ENCODE measurements at regions not wholly inside any gene's neighbourhood (a gene's known extent, or its start where the extent isn't known, plus 50 kb on each side); places are given as distances from the start of the nearest gene placed in this dataset.

DNA sequence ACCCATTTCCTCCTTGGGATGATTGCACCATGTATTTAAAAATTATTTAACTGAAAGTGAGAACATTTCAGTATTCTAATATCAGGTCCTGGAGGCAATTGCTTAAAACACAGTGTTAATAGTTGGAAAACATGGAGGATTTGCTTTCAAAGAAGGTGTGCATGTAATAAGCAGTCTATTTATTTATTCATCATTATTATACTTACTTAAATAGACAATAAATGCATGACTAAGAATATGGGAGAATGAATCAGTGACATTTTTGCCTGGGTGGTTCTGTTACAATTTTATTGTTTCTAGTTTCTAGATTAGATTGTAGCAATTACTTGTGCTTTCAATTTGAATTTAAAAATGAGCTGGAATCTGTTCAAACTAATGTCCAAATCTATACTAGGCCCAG lies 145.5 kb downstream of the AREG start:
- no peaks in the 10 kb centered on the region for H3K27me3 Mint-ChIP-seq
- no peak overlapping the region for H3K27ac Mint-ChIP-seq
- H3K36me3 ChIP-seq (ENCODE audit: insufficient read depth, low read length) = no peaks in the 10 kb centered on the region
- H3K27me3 ChIP-seq (ENCODE audit: insufficient read depth, low read length) = no peaks in the 10 kb centered on the region
- intact Hi-C loops (cut with micrococcal nuclease) = no loop called here
- H3K9me3 Mint-ChIP-seq = peaks cover 0 to 2% (median 0%) of the 10 kb centered on the region in 8 donors
- no peak overlapping the region for H3K27ac ChIP-seq (ENCODE audit: low read depth, low read length)
- no peaks in the 10 kb centered on the region for H3K36me3 Mint-ChIP-seq
- no peak overlapping the region for H3K4me3 ChIP-seq (ENCODE audit: low read length in 2 of 2)
- no peaks in the 10 kb centered on the region for H3K4me1 Mint-ChIP-seq
- POLR2A ChIA-PET (ENCODE audit: partially characterized antibody) = no interaction called here
- H3K9me3 ChIP-seq (ENCODE audit: control insufficient read depth in 1 of 2, low read length in 2 of 2) = no peaks in the 10 kb centered on the region
- no peak overlapping the region for H3K4me3 Mint-ChIP-seq
- DNase-seq = no peak
- CTCF ChIA-PET (ENCODE audit: partially characterized antibody) = no interaction called here
- H3K4me1 ChIP-seq (ENCODE audit: insufficient read depth, low read length) = no peaks in the 10 kb centered on the region

DNA sequence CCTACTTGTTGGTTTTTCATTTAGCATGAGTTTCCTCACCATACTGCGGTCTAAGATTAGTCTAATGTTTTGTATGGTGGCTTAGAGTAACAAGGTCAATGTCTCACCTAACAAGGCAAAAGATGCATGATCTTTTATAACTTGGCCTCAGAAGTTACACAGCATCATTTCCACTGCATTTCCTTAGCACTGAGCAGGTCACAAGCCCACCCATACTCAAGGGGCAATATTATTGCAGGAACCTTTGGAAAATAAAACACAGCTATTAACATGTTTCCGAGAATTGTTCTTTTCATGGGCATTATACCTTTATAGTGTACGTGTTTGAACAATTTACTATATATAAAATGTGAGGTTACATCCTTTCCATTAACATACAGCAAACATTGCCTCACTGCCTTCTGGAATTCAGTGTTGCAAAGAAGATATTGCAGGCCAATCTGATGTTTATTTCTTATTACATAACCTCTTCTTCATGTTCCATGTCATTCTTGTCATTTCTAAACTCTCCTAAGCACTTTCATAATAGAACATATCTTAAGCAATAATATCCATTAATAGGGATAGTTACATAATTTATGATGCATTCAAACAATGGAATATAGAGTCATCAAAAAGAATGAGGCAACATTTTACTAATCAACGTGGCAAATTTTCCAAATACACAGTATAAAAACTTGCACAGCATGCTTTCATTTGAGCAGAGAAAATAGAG lies 153.8 kb downstream of the AREG start:
- intact Hi-C loops (cut with micrococcal nuclease) = no loop called here
- no peaks in the 10 kb centered on the region for H3K4me1 ChIP-seq (ENCODE audit: insufficient read depth, low read length)
- CTCF ChIA-PET (ENCODE audit: partially characterized antibody) = no interaction called here
- H3K4me3 ChIP-seq (ENCODE audit: low read length in 2 of 2) = no peak overlapping the region
- no peaks in the 10 kb centered on the region for H3K27me3 ChIP-seq (ENCODE audit: insufficient read depth, low read length)
- Mint-ChIP-seq H3K4me3 (no peak overlapping the region), H3K27me3 (peaks cover 0 to 4% of the 10 kb centered on the region in 2 donors), H3K36me3 (no peaks in the 10 kb centered on the region), H3K27ac (no peak overlapping the region), H3K9me3 (peaks cover 0 to 18% (median 5%) of the 10 kb centered on the region in 8 donors), H3K4me1 (no peaks in the 10 kb centered on the region)
- no peaks in the 10 kb centered on the region for H3K9me3 ChIP-seq (ENCODE audit: control insufficient read depth in 1 of 2, low read length in 2 of 2)
- H3K27ac ChIP-seq (ENCODE audit: low read depth, low read length) = no peak overlapping the region
- H3K36me3 ChIP-seq (ENCODE audit: insufficient read depth, low read length) = no peaks in the 10 kb centered on the region
- no peak for DNase-seq
- POLR2A ChIA-PET (ENCODE audit: partially characterized antibody) = no interaction called here

DNA sequence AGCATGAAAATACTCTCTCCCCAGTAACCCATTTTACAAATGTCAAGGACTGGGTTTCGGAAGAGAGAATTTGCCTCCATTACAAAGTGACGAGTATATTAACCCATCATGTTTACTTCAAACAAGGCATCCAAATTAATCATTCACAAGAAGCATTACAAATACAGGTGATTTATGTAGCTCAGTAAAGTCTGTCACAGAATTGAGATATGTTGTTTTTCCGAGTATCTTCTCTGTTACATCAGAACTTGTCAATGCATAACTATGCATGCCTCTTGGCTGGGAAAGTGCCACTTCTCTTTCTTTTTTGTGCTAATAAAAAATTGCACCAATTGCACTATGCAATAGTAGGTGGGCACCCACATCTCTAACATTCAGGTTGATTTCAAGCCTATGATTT lies 158.2 kb downstream of the AREG start:
- no peaks in the 10 kb centered on the region for H3K27me3 Mint-ChIP-seq
- Histone ChIP-seq H3K4me1 (ENCODE audit: insufficient read depth, low read length) (no peaks in the 10 kb centered on the region), H3K27ac (ENCODE audit: low read depth, low read length) (no peak overlapping the region), H3K4me3 (ENCODE audit: low read length in 2 of 2) (no peak overlapping the region), H3K27me3 (ENCODE audit: insufficient read depth, low read length) (no peaks in the 10 kb centered on the region), H3K36me3 (ENCODE audit: insufficient read depth, low read length) (no peaks in the 10 kb centered on the region), H3K9me3 (ENCODE audit: control insufficient read depth in 1 of 2, low read length in 2 of 2) (no peaks in the 10 kb centered on the region)
- H3K4me1 Mint-ChIP-seq = no peaks in the 10 kb centered on the region
- H3K9me3 Mint-ChIP-seq = peaks cover 0 to 3% (median under 1%) of the 10 kb centered on the region in 8 donors
- H3K27ac Mint-ChIP-seq = no peak overlapping the region
- no peak for DNase-seq
- ChIA-PET CTCF (ENCODE audit: partially characterized antibody) (interaction anchor here (0.9 kb wide), 1 partner anchor 9 kb away, joined by 3 read pairs; no protein-coding TSS in a partner anchor), POLR2A (ENCODE audit: partially characterized antibody) (no interaction called here)
- no peaks in the 10 kb centered on the region for H3K36me3 Mint-ChIP-seq
- intact Hi-C loops (cut with micrococcal nuclease) = no loop called here
- no peak overlapping the region for H3K4me3 Mint-ChIP-seq

DNA sequence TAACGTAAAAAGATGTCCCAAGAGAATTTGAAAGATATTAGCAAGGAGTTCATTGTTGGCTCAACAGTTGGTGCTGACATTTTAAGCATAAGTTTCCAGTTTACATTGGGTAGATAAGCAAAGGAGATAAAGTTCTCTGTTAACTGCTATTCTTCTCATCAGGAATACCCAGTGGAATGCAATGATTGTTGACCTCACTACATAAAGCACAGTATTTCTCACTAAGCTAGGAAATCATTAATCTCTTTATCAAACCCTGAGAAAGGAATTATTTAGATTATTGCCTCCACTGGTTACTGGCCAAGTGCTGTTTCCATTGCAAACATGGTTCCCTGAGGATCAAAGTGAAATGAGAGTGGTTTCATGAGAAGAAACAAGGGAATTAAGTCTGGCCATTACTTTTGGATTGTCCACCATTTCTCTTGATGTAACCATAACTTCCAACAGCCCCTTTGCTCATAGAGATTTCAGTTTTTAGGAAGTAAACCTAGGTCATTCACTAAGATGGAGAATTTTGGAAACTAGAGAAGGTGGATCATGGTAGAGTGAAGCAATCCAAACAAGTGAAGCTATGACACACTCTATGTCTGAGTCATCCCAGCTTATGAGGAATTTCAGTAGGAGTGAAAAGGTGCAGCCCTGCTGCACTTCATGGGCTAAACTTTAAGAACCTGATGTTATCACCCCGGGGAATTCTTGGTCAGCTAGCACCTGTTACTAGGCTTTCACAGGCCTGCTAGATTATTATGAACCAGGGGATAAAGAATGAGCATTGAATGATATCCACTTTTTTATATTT lies 163.4 kb downstream of the AREG start:
- no peaks in the 10 kb centered on the region for H3K36me3 ChIP-seq (ENCODE audit: insufficient read depth, low read length)
- Mint-ChIP-seq H3K4me1 (no peaks in the 10 kb centered on the region), H3K27me3 (no peaks in the 10 kb centered on the region), H3K27ac (no peak overlapping the region), H3K4me3 (no peak overlapping the region), H3K9me3 (peaks cover 0 to 3% (median 0%) of the 10 kb centered on the region in 8 donors), H3K36me3 (no peaks in the 10 kb centered on the region)
- no peaks in the 10 kb centered on the region for H3K9me3 ChIP-seq (ENCODE audit: control insufficient read depth in 1 of 2, low read length in 2 of 2)
- H3K27ac ChIP-seq (ENCODE audit: low read depth, low read length) = no peak overlapping the region
- POLR2A ChIA-PET (ENCODE audit: partially characterized antibody) = no interaction called here
- CTCF ChIA-PET (ENCODE audit: partially characterized antibody) = no interaction called here
- no peaks in the 10 kb centered on the region for H3K4me1 ChIP-seq (ENCODE audit: insufficient read depth, low read length)
- no peak for DNase-seq
- intact Hi-C loops (cut with micrococcal nuclease) = no loop called here
- no peaks in the 10 kb centered on the region for H3K27me3 ChIP-seq (ENCODE audit: insufficient read depth, low read length)
- no peak overlapping the region for H3K4me3 ChIP-seq (ENCODE audit: low read length in 2 of 2)

DNA sequence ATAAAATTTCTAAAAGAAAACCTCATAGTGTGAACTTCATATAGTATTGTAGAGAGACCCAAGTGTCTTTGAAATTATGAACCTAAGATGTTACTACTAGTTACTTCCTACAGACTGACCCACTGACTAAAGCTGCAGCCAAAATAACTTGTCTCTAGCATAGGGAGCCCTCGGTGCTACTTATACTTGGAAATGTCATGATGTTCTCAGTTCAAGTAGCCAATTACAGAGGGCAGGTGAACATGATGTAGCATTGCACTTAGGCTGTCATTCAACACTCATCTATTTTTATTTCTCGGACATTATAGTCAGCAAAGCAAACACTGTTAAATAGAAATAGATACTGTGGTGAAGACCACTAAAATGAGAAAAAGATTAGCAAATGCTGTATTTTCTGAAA lies 165.6 kb downstream of the AREG start:
- H3K4me3 ChIP-seq (ENCODE audit: low read length in 2 of 2) = no peak overlapping the region
- intact Hi-C loops (cut with micrococcal nuclease) = no loop called here
- Mint-ChIP-seq H3K27ac (no peak overlapping the region), H3K27me3 (no peaks in the 10 kb centered on the region), H3K36me3 (no peaks in the 10 kb centered on the region), H3K4me1 (no peaks in the 10 kb centered on the region), H3K9me3 (peaks cover 0 to 3% (median under 1%) of the 10 kb centered on the region in 8 donors), H3K4me3 (no peak overlapping the region)
- POLR2A ChIA-PET (ENCODE audit: partially characterized antibody) = no interaction called here
- no peak overlapping the region for H3K27ac ChIP-seq (ENCODE audit: low read depth, low read length)
- H3K4me1 ChIP-seq (ENCODE audit: insufficient read depth, low read length) = no peaks in the 10 kb centered on the region
- no peaks in the 10 kb centered on the region for H3K9me3 ChIP-seq (ENCODE audit: control insufficient read depth in 1 of 2, low read length in 2 of 2)
- CTCF ChIA-PET (ENCODE audit: partially characterized antibody) = no interaction called here
- no peak for DNase-seq
- H3K36me3 ChIP-seq (ENCODE audit: insufficient read depth, low read length) = no peaks in the 10 kb centered on the region
- no peaks in the 10 kb centered on the region for H3K27me3 ChIP-seq (ENCODE audit: insufficient read depth, low read length)

DNA sequence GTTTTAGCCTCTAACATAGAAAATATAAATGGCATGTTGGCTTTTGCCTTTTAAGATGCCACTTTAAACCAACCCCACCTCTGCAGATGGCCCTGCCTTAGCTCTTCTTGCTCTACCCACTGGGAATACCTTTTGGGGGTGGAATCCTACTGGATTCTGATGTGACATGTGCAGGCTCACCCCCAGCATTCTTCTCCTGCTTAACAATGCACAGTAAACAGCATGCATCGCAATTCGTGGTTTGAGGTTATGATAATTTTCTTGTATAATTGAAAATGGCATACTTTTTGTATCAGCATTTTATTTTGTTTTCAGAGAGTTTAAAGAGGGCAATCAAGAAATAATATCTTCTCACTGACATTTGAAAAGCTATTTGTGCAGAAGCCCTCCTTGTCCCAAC lies 167.9 kb downstream of the AREG start:
- Histone ChIP-seq H3K4me1 (ENCODE audit: insufficient read depth, low read length) (no peaks in the 10 kb centered on the region), H3K4me3 (ENCODE audit: low read length in 2 of 2) (no peak overlapping the region), H3K27ac (ENCODE audit: low read depth, low read length) (no peak overlapping the region), H3K9me3 (ENCODE audit: control insufficient read depth in 1 of 2, low read length in 2 of 2) (no peaks in the 10 kb centered on the region), H3K36me3 (ENCODE audit: insufficient read depth, low read length) (no peaks in the 10 kb centered on the region), H3K27me3 (ENCODE audit: insufficient read depth, low read length) (no peaks in the 10 kb centered on the region)
- H3K36me3 Mint-ChIP-seq = no peaks in the 10 kb centered on the region
- H3K4me3 Mint-ChIP-seq = no peak overlapping the region
- intact Hi-C loops (cut with micrococcal nuclease) = no loop called here
- no peaks in the 10 kb centered on the region for H3K4me1 Mint-ChIP-seq
- CTCF ChIA-PET (ENCODE audit: partially characterized antibody) = no interaction called here
- no peaks in the 10 kb centered on the region for H3K27me3 Mint-ChIP-seq
- POLR2A ChIA-PET (ENCODE audit: partially characterized antibody) = no interaction called here
- H3K27ac Mint-ChIP-seq = no peak overlapping the region
- H3K9me3 Mint-ChIP-seq = peaks cover 0 to 2% (median 0%) of the 10 kb centered on the region in 8 donors
- no peak for DNase-seq

DNA sequence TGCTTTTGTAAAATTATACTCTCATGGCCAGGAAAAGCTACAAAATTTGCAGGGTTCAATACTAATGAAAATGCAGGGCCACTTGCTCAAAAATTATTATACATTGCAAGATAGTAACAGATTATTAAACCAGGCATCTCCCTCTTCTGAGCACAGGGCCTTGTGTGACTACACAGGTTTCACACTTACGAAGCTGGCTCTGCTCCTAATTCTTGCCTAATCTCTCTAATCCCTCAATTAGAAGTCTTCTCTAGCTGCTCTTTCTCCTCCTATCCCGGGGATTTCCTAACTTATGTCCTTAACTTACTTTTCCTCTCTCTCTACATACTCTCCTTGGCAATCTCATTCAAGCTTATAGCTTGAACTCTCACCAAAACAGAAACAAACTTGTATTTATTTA lies 168.3 kb downstream of the AREG start:
- Mint-ChIP-seq H3K27me3 (no peaks in the 10 kb centered on the region), H3K4me3 (no peak overlapping the region), H3K36me3 (no peaks in the 10 kb centered on the region), H3K4me1 (no peaks in the 10 kb centered on the region), H3K27ac (no peak overlapping the region), H3K9me3 (peaks cover 0 to 2% (median 0%) of the 10 kb centered on the region in 8 donors)
- Histone ChIP-seq H3K9me3 (ENCODE audit: control insufficient read depth in 1 of 2, low read length in 2 of 2) (no peaks in the 10 kb centered on the region), H3K27ac (ENCODE audit: low read depth, low read length) (no peak overlapping the region), H3K36me3 (ENCODE audit: insufficient read depth, low read length) (no peaks in the 10 kb centered on the region), H3K4me1 (ENCODE audit: insufficient read depth, low read length) (no peaks in the 10 kb centered on the region), H3K27me3 (ENCODE audit: insufficient read depth, low read length) (no peaks in the 10 kb centered on the region), H3K4me3 (ENCODE audit: low read length in 2 of 2) (no peak overlapping the region)
- CTCF ChIA-PET (ENCODE audit: partially characterized antibody) = no interaction called here
- intact Hi-C loops (cut with micrococcal nuclease) = no loop called here
- POLR2A ChIA-PET (ENCODE audit: partially characterized antibody) = no interaction called here
- no peak for DNase-seq

Measured in CD4-positive, alpha-beta memory T cell (primary cell).